ENCODE measurements at regions not wholly inside any gene's neighbourhood (a gene's known extent, or its start where the extent isn't known, plus 50 kb on each side); places are given as distances from the start of the nearest gene placed in this dataset.

- no peak for DNase-seq (ENCODE audit: low read depth in 2 of 2)
These were observed 266.1 kb upstream of the SIX2 start for GRCh38 chr2:45275242-45275805.

DNA sequence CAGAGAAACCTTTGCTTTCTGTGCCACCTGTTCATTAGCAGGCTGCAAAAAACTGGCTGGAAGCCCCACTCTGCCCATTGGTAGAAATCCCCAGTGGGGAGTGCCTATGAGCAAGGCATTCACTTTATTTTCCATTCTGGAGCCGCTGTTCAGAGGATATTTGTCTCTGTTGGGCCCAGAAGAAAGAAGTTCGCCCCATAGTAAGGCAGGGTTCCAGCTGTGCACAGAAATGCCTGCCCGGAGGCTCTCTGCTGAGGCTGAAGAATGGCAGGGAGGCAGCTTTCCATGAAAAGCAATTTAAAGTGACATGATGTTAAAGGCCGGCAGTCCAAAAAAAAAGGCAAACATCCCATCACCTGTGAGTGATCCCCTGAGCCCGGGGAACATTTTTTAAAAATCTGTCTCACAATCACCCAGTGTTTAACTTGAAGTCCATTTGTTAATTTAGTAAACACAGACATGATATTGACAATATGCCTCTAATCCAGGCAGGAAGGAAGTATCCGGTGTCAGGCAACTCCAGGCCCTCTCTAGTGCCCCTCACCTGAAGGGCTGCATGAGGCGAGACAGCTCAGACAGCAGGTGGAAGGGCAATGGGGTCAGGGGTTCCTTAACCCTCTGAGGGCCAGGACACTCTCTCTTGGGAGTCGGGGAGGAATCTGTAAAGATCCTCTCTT is 265.1 kb upstream of the SIX2 start:
- no peak for DNase-seq (ENCODE audit: low read depth in 2 of 2)

GRCh38 chr2:45273412-45274249 is 264.4 kb upstream of the SIX2 start:
- no peak for DNase-seq (ENCODE audit: low read depth in 2 of 2)

DNA sequence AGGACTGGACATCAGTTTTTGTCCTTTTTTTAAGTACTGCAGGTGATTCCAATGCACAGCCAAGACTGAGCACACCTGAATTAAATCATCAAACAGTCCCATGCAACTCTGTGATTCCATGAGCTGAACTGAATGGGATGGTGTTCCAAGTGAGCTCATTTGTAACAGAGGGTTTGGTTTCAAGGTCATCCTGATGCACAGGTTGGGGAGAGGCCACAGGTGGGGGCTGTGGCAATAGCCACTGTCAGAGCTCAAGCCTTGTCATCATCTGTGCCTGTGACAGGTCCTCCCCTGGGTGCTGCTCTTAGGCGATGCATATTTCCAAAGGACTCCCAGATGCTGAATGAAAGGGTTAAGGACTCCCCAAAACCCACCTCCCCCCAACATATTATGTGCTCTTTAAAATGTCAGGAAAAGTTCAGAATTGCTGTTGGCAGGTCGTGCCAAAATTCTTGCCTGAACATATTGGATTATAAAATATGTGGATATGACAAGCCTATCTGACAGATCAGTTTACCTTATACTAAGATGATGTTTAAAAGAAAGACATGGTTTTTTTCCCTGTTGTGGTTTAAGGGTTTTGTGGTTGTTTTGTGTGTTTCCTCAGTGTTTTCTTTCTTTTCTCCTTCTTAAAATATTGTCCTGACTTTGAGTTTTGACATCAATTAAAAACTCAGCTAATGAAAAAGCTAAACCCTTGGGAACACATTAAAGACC is 263.5 kb upstream of the SIX2 start:
- DNase-seq (ENCODE audit: low read depth in 2 of 2) = no peak

GRCh38 chr2:45269149-45269793 is 260.0 kb upstream of the SIX2 start:
- DNase-seq (ENCODE audit: low read depth in 2 of 2) = no peak

GRCh38 chr2:45268631-45269030 is 259.4 kb upstream of the SIX2 start:
- no peak for DNase-seq (ENCODE audit: low read depth in 2 of 2)

GRCh38 chr2:45267062-45267792 is 258.0 kb upstream of the SIX2 start:
- no peak for DNase-seq (ENCODE audit: low read depth in 2 of 2)

DNA sequence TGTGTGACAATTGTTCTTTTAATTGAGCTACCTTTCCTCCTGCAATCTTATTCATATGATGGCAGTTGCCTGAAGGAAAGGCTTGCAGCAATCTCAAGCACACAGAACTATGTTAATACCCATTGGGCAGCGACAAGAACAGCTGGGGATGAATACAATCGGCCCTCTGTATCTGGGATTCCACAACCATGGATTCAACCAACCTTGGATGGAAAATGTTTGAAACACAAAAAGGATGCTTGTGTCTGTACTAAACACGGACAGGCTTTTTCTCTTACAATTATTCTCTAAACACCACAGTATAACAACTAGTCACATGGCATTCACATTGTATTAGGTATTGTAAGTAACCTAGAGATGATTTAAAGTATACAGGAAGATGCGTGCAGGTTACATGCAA is 256.1 kb upstream of the SIX2 start:
- no peak for DNase-seq (ENCODE audit: low read depth in 2 of 2)

DNA sequence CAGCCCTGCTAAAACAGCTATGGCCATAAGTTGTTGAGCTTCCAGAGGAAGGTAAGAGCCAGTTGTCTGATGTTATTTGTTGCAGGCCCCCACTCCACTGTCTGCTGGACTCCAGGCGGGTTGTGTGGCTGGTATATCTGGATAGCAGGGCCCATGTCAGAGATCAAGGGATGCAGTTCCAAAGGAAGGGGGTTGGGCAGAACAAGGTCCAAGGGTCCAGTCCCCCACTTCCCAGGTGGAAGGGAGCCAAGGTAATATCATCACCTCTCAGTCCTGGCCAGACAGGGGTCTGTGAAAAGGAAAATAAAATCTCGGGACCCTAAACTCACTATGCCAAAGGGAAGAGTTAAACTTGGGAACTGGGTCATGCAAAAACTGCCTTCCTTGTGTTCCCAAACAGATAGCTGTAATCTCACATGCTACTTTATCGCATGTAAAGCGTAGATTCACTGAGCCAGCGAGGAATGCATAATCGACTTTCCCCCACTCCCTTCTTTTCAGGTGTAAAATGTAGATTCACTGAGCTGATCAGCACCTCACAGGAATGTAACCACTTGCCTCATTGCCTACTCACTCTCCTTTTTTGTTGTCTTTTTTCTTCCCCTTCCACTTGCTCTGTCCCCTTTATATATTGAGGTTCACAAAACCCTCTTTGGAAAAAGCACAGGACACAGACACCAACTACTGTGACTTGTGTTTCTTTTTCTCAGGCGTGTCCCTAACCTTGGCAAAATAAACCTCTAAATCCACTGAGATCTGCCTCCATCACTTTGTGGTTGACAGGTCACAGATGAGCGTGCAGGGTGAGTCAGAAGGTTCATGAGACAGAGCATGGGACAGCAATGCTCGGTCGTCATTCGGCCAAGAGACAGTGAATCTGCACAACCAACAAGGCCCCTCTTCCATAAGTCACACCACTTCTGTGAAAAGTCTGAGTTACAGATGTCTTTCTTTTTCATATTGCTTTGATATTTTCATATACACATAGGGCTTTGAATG is 255.3 kb upstream of the SIX2 start:
- no peak for DNase-seq (ENCODE audit: low read depth in 2 of 2)

GRCh38 chr2:45263147-45263546 is 253.9 kb upstream of the SIX2 start:
- DNase-seq (ENCODE audit: low read depth in 2 of 2) = no peak

DNA sequence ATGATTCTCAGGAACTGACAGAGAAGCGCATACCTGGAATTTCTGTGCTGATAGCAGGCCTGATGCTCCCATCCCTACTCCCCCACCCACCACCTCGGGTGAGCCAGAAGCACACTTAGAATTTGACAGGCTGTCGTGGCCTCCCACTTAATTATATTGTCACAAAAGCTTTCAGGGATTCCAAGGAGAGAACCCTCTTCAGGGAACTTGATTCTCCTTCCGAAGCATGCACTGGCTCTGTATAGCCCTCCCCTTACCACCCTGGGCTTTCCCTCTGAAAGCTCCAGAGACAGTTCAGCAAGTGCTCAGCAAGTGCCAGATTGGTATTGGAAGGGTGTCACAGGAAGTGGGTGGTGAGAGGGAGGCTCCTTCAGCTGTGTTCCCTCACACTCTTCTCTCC is 252.5 kb upstream of the SIX2 start:
- DNase-seq (ENCODE audit: low read depth in 2 of 2) = no peak

DNA sequence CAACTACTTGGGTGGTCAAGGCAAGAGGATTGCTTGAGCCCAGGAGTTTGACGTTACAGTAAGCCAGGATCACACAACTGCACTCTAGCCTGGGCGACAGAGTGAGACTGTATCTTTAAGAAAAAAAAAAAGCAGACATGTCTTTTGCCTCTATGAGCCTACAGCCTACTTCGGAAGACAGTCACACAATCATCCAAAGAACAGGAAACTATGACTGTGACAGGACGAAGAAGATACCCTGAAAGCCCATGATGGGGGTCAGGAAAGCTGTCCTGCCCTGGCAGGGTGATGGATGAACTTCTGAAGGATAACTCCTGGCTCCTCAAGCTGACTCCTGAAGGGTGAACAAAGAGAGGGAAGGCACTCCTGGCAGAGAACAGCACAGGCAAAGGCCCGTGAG is 251.7 kb upstream of the SIX2 start:
- DNase-seq (ENCODE audit: low read depth in 2 of 2) = no peak

- DNase-seq (ENCODE audit: low read depth in 2 of 2) = no peak
These were observed 250.4 kb upstream of the SIX2 start for GRCh38 chr2:45259547-45260160.

GRCh38 chr2:45259138-45259537 is 249.9 kb upstream of the SIX2 start:
- no peak for DNase-seq (ENCODE audit: low read depth in 2 of 2)

GRCh38 chr2:45258311-45258710 is 249.1 kb upstream of the SIX2 start:
- DNase-seq (ENCODE audit: low read depth in 2 of 2) = no peak

DNA sequence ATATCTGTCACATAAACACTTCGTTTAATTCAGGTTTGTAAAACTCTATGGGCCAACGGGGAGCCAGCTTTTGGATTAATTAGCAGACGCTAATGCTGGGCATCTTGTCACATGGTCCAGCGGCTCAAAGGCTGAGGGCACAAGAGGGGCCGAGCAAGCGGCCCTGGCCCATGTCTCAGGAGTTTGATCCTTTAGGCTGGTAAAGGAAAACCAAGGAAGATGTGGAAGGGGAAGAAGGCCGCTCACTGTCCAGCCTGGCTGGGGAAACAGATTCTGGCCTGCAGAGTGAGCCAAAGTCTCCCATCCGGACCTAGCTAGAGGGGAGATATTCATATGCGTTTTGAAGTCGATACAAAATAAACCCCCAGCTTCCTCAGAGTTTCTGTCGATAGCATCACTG is 248.6 kb upstream of the SIX2 start:
- no peak for DNase-seq (ENCODE audit: low read depth in 2 of 2)

DNA sequence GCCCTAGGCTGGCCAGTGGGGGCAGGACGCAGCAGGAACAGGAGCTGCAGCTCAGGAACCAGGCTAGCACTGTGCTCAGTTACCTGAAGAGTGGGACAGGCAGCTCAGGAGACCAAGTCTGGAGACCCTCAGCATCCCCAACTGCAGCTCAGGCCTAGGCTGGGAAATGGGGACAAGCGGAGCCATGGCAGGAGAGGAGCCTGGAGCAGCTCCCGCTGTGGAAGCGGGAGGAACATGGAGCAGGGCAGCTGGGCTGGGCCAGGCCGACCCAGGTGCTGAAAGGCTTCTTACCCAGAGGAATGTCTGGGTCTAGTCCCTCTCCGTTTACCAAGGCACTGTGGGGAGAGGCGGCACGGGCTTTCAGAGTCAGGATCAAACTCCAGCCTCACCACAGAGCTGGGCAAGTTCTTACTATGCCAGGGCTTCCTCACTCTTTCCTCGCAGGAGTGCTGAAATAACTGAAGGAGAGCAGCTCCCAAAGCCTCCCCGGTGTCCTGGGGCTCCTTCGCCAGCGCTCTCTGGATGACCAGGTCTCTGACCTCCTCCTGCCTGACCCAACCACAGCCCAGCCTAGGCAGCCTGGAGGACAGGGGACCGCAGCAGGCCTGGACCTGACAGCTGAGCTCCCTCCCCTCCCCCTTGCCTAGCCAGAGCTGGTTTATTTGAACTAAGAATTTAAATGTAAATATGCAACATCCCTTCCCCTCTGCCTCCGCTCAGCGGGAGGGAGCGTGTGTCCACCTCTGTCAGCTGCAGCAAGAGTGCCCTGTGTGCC is 247.8 kb upstream of the SIX2 start:
- DNase-seq (ENCODE audit: low read depth in 2 of 2) = no peak

GRCh38 chr2:45256173-45256866 is 247.1 kb upstream of the SIX2 start:
- no peak for DNase-seq (ENCODE audit: low read depth in 2 of 2)
